Activated naive CD8-positive, alpha-beta T cell (primary cell): ENCODE measurements at regions not wholly inside any gene's neighbourhood (a gene's known extent, or its start where the extent isn't known, plus 50 kb on each side); places are given as distances from the start of the nearest gene placed in this dataset.

Experiments
- H3K27ac Mint-ChIP-seq: one replicate; pipeline ENCODE4 v1.8.0; 2021; ENCODE audit warnings: mixed read lengths
- H3K27me3 Mint-ChIP-seq: one replicate; pipeline ENCODE4 v1.8.0; 2021; ENCODE audit warnings: mixed read lengths
- H3K36me3 Mint-ChIP-seq: one replicate; pipeline ENCODE4 v1.8.0; 2021; ENCODE audit warnings: mixed read lengths
- H3K4me1 Mint-ChIP-seq: one replicate; pipeline ENCODE4 v1.8.0; 2021; ENCODE audit warnings: low read depth, mixed read lengths
- H3K4me3 Mint-ChIP-seq: one replicate; pipeline ENCODE4 v1.8.0; 2021; ENCODE audit warnings: mild to moderate bottlenecking, mixed read lengths
- H3K9me3 Mint-ChIP-seq: one replicate; pipeline ENCODE4 v1.8.0; 2021; ENCODE audit warnings: low read depth, mixed read lengths

DNA sequence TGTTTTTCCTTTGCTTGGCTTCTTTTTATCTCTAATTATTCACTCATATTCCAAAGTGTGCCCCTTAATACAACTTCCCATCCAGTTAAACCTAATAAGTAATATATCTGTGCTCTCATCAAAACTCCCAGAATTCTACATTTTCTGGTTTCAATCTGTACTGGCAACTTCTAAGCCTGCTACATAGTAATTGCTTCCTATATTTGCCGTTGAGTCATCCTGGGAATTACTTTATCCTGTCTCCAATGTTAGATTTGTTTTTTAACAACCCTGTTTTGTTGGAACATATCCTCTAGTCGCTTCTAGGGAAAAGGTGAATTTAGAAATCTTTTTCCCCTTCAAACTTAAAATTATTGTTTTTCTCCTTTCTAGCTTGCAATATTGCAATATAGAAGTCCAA lies 620.5 kb upstream of the PKN2 start:
- H3K27ac Mint-ChIP-seq, result no peak overlapping the region
- peaks cover 2% of the 10 kb centered on the region for H3K27me3 Mint-ChIP-seq
- no peaks in the 10 kb centered on the region for H3K4me1 Mint-ChIP-seq
- H3K36me3 Mint-ChIP-seq, result no peaks in the 10 kb centered on the region
- H3K9me3 Mint-ChIP-seq, result no peaks in the 10 kb centered on the region
- H3K4me3 Mint-ChIP-seq, result no peak overlapping the region

DNA sequence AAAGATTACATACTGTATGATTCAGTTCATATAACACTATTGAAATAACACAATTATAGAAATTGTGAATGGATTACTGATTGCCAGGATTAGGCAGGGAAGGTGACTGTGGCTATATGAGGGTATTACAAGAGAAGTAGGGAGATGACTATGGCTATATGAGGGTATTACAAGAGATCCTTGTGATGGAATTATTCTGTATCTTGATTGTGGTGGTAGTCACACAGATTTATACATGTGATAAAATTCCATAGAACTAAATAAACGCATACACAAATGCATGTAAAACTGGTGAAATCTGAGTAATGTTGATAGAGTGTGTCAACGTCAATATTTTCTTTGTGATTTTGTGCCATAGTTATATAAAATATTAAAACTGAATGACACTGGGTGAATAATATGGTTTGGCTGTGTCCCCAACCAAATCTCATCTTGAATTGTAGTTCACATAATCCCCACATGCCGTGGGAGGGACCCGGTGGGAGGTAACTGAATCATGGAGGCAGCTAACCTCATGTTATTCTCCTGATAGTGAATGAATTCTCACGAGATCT lies 615.6 kb upstream of the PKN2 start:
- Mint-ChIP-seq H3K27me3 (peaks cover 2% of the 10 kb centered on the region), H3K27ac (no peak overlapping the region), H3K9me3 (no peaks in the 10 kb centered on the region), H3K4me1 (no peaks in the 10 kb centered on the region), H3K36me3 (no peaks in the 10 kb centered on the region), H3K4me3 (no peak overlapping the region)

DNA sequence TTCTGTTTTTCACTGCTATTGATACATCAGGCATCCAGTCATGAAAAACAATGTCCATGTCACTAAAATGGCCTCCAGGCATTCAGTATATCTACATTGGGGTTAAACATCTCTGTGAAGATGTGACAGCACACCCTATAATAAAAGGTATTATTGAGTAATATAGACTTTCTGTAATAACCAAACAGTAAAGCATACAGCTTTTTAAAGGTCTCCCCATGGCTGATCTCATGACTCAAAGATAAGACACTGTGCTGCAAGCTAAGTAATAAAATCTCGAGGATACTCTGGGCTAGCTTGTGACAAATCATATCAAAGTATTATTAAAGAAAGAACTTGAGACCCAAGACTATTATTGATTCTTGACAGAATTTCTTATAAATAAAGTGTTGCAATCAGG lies 613.1 kb upstream of the PKN2 start:
- Mint-ChIP-seq H3K36me3 (no peaks in the 10 kb centered on the region), H3K4me3 (no peak overlapping the region), H3K27ac (no peak overlapping the region), H3K4me1 (no peaks in the 10 kb centered on the region), H3K9me3 (no peaks in the 10 kb centered on the region), H3K27me3 (no peaks in the 10 kb centered on the region)

GRCh38 chr1:88074661-88075060 lies 609.4 kb upstream of the PKN2 start:
- H3K27ac Mint-ChIP-seq, result no peak overlapping the region
- no peaks in the 10 kb centered on the region for H3K36me3 Mint-ChIP-seq
- H3K9me3 Mint-ChIP-seq, result no peaks in the 10 kb centered on the region
- H3K27me3 Mint-ChIP-seq, result peaks cover 1% of the 10 kb centered on the region
- H3K4me3 Mint-ChIP-seq, result no peak overlapping the region
- H3K4me1 Mint-ChIP-seq, result no peaks in the 10 kb centered on the region

- H3K4me3 Mint-ChIP-seq, result no peak overlapping the region
- H3K27ac Mint-ChIP-seq, result no peak overlapping the region
- no peaks in the 10 kb centered on the region for H3K4me1 Mint-ChIP-seq
- no peaks in the 10 kb centered on the region for H3K36me3 Mint-ChIP-seq
- H3K9me3 Mint-ChIP-seq, result no peaks in the 10 kb centered on the region
- peaks cover 1% of the 10 kb centered on the region for H3K27me3 Mint-ChIP-seq
Measured at GRCh38 chr1:88075813-88076212, 608.3 kb upstream of the PKN2 start.

DNA sequence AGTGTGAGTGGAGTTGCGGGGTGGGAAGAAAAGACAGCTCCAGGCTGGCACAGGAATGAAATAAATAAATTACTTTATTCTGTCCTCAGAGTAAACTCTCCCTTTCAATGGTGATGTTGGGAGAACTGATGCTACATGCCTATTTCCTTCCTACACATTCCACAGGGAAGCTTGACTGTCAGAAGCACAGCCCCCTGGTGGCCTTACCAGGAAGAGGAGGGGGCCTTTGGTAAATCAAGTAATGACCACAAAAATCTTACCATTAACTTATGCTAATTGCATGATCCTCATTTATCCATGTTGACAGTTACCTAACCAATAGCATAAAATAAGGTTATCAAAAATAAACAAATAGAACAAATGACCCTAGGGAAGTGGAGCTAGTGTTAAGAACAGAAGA lies 605.0 kb upstream of the PKN2 start:
- H3K9me3 Mint-ChIP-seq, result peaks cover 9% of the 10 kb centered on the region
- H3K27ac Mint-ChIP-seq, result no peak overlapping the region
- no peaks in the 10 kb centered on the region for H3K4me1 Mint-ChIP-seq
- H3K36me3 Mint-ChIP-seq, result no peaks in the 10 kb centered on the region
- H3K4me3 Mint-ChIP-seq, result no peak overlapping the region
- peaks cover 1% of the 10 kb centered on the region for H3K27me3 Mint-ChIP-seq

DNA sequence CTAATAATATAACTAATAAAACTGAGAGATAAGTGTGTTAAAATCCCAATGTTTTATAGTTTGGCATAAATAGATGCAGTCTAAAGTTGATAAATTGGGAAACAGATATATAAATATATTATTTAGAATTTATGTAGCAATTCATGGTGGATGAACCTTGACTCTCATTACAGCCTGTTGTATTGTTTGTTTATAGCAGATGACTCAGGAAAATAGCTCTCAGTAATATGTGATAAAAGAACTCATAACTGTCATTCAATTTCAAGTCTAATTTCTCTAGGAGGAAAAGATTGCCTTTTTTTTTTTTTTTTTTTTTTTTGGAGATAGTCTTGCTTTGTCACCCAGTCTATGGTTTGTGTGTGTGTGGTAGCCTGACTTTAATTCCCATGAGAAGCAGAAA lies 603.2 kb upstream of the PKN2 start:
- no peak overlapping the region for H3K4me3 Mint-ChIP-seq
- no peak overlapping the region for H3K27ac Mint-ChIP-seq
- peaks cover 1% of the 10 kb centered on the region for H3K27me3 Mint-ChIP-seq
- no peaks in the 10 kb centered on the region for H3K36me3 Mint-ChIP-seq
- peaks cover 15% of the 10 kb centered on the region for H3K9me3 Mint-ChIP-seq
- no peaks in the 10 kb centered on the region for H3K4me1 Mint-ChIP-seq

DNA sequence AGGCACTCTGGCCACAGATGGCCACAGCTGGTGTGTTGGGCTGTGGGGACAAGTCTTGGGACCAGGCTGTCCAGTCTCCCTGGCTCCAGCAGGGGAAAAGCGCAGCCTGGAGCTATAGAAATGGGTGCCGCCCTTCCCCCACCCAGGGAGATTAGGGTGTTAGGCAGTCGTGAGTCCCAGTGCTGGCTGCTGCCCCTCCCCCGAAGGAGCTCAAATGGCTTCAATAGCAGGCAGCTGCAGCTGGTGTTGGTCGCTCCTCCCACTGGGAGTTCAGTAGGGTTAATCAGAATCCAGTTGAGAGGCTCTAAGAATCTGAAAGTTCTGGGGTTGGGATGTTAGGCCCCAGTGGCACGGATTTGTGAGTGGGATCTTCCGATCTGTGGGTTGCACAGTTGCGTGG lies 595.6 kb upstream of the PKN2 start:
- no peaks in the 10 kb centered on the region for H3K36me3 Mint-ChIP-seq
- no peak overlapping the region for H3K4me3 Mint-ChIP-seq
- H3K9me3 Mint-ChIP-seq, result peaks cover 24% of the 10 kb centered on the region
- H3K27ac Mint-ChIP-seq, result no peak overlapping the region
- H3K4me1 Mint-ChIP-seq, result no peaks in the 10 kb centered on the region
- H3K27me3 Mint-ChIP-seq, result peaks cover 6% of the 10 kb centered on the region

DNA sequence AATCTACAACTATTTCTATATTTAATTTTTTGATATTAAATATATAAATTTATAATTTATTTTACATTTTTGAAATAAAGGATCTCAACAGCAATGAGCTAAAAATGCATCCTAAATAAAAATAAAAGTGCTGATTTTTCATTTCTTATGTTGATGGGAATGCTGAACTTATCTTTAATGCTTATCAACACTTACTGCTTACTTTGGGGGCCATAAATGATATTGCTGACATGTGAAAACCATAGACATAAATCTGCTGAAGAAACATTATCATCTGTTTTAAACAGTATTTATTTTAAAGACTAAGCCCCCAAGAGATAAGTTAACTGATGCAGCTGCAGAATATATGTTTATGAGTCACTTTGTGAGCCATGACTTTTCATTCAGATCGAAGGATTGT lies 594.1 kb upstream of the PKN2 start:
- H3K9me3 Mint-ChIP-seq, result peaks cover 18% of the 10 kb centered on the region
- H3K27ac Mint-ChIP-seq, result no peak overlapping the region
- H3K27me3 Mint-ChIP-seq, result peaks cover 6% of the 10 kb centered on the region
- H3K36me3 Mint-ChIP-seq, result no peaks in the 10 kb centered on the region
- H3K4me3 Mint-ChIP-seq, result no peak overlapping the region
- H3K4me1 Mint-ChIP-seq, result no peaks in the 10 kb centered on the region

DNA sequence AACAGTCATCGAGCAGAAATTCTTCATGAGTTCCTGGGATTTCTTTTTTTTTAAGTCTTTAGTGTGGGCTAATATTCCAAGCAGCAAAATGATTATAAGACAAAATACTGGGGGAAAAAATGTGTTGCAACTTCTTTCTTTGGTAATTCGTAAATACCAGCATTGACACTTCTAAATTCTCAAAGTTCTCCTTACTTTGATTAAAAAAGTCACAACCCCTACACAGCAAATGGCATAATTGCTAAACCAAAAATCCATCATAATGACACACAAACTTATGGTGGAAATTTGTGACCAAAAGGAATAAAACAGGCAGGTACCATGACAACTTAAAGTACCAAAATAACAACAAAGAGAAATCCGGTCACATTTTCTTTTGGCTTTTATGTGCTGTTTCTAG lies 585.2 kb upstream of the PKN2 start:
- H3K4me1 Mint-ChIP-seq, result no peaks in the 10 kb centered on the region
- H3K27ac Mint-ChIP-seq, result no peak overlapping the region
- no peaks in the 10 kb centered on the region for H3K9me3 Mint-ChIP-seq
- peaks cover 3% of the 10 kb centered on the region for H3K27me3 Mint-ChIP-seq
- H3K4me3 Mint-ChIP-seq, result no peak overlapping the region
- H3K36me3 Mint-ChIP-seq, result no peaks in the 10 kb centered on the region

- peaks cover 4% of the 10 kb centered on the region for H3K27me3 Mint-ChIP-seq
- H3K4me1 Mint-ChIP-seq, result no peaks in the 10 kb centered on the region
- no peak overlapping the region for H3K4me3 Mint-ChIP-seq
- H3K9me3 Mint-ChIP-seq, result no peaks in the 10 kb centered on the region
- H3K36me3 Mint-ChIP-seq, result no peaks in the 10 kb centered on the region
- no peak overlapping the region for H3K27ac Mint-ChIP-seq
Measured at GRCh38 chr1:88101041-88101440, 583.0 kb upstream of the PKN2 start.

GRCh38 chr1:88104236-88104635 lies 579.8 kb upstream of the PKN2 start:
- H3K4me3 Mint-ChIP-seq, result no peak overlapping the region
- no peaks in the 10 kb centered on the region for H3K36me3 Mint-ChIP-seq
- no peak overlapping the region for H3K27ac Mint-ChIP-seq
- H3K9me3 Mint-ChIP-seq, result no peaks in the 10 kb centered on the region
- no peaks in the 10 kb centered on the region for H3K4me1 Mint-ChIP-seq
- peaks cover 1% of the 10 kb centered on the region for H3K27me3 Mint-ChIP-seq

DNA sequence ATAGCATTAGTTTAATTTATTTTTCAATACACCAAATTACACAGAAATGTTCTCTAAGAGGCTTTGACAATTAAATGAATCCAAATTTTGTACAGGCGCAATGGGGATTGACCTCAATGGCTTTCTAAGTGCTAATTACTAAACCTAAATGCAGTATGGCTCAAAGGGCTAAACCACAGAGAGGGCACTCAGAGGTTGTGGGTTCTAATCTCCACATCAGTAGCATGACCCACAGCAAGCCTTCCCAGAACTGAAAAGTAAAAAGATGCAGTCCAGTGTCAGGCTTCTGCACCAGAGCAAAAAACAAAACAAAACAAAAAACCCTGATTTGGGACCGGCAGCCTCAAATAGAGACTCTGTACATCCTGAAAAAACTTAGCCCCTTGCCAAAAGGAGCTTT lies 579.2 kb upstream of the PKN2 start:
- H3K4me3 Mint-ChIP-seq, result no peak overlapping the region
- H3K9me3 Mint-ChIP-seq, result no peaks in the 10 kb centered on the region
- no peaks in the 10 kb centered on the region for H3K36me3 Mint-ChIP-seq
- H3K27ac Mint-ChIP-seq, result no peak overlapping the region
- no peaks in the 10 kb centered on the region for H3K4me1 Mint-ChIP-seq
- H3K27me3 Mint-ChIP-seq, result peaks cover 1% of the 10 kb centered on the region

- H3K4me3 Mint-ChIP-seq, result no peak overlapping the region
- H3K27ac Mint-ChIP-seq, result no peak overlapping the region
- no peaks in the 10 kb centered on the region for H3K4me1 Mint-ChIP-seq
- H3K36me3 Mint-ChIP-seq, result no peaks in the 10 kb centered on the region
- H3K27me3 Mint-ChIP-seq, result no peaks in the 10 kb centered on the region
- no peaks in the 10 kb centered on the region for H3K9me3 Mint-ChIP-seq
Measured at GRCh38 chr1:88111816-88112215, 572.3 kb upstream of the PKN2 start.

DNA sequence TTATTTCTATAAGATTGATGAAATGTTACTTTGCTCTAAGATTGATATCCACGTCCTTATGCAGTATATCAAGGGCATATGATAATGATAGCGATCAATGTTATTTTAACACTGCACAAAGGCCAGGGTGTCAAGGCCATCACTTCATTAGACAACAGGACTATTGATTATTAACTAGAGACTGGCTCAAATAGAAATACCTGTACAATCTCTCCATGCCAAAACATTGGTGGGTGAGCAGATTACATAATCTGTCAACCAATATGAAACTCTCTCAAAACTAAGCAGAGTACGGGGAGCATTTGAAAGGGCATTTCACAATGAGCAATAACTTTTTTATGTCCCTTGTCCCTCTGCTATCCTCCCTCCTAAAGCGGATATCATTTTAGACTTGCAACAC lies 566.5 kb upstream of the PKN2 start:
- H3K36me3 Mint-ChIP-seq, result no peaks in the 10 kb centered on the region
- H3K4me3 Mint-ChIP-seq, result no peak overlapping the region

GRCh38 chr1:88118176-88118845 lies 565.8 kb upstream of the PKN2 start:
- Mint-ChIP-seq H3K4me1 (no peaks in the 10 kb centered on the region), H3K27ac (no peak overlapping the region), H3K27me3 (no peaks in the 10 kb centered on the region), H3K36me3 (no peaks in the 10 kb centered on the region), H3K9me3 (no peaks in the 10 kb centered on the region), H3K4me3 (no peak overlapping the region)

More for the DNA sequence above, 566.5 kb upstream of the PKN2 start:
- Mint-ChIP-seq H3K27ac (no peak overlapping the region), H3K4me1 (no peaks in the 10 kb centered on the region), H3K9me3 (no peaks in the 10 kb centered on the region), H3K27me3 (no peaks in the 10 kb centered on the region)
